ENCODE measurements at regions not wholly inside any gene's neighbourhood (a gene's known extent, or its start where the extent isn't known, plus 50 kb on each side); places are given as distances from the start of the nearest gene placed in this dataset.

DNA sequence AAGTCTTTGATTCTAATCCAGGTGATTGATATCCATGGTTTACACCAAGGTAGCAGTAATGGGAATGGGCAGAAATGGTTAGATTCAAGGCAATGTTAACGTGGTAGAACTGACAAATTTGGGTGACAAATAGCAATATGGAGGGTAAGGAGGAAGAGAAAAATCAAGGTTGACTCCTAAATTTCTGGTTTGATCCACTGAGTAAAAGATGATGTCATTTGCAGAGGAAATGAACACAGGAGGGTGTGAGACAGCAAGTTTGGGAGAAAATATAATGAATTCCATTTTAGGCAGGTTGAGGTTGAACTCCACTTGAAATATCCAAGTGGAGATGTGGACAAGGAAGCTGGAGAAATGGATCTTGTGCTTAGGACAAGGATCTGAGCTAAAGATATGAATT is 170.9 kb upstream of the CAMK1G start:
- no peak for DNase-seq (ENCODE audit: low spot score)
- no peak for FAIRE-seq

DNA sequence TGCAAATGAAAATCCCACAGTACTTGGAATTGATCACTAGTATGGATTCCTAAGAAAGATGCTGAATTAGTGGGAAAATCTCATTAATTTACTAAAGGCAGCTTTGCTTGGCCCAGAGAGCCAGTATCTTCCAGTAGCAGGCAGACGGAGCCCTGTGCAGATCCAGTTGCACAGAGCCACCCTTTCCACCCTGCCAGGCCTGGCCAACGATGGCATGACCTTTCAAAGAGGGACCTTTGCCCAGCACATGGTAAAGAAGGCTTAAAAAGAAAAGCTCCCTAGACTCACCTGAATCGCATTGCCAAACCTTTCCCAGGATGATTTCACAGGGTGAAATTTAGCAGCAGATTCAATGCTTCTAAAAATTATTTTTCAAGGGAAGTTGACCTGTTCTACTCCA is 170.5 kb upstream of the CAMK1G start:
- FAIRE-seq, result no peak
- no peak for DNase-seq (ENCODE audit: low spot score)

DNA sequence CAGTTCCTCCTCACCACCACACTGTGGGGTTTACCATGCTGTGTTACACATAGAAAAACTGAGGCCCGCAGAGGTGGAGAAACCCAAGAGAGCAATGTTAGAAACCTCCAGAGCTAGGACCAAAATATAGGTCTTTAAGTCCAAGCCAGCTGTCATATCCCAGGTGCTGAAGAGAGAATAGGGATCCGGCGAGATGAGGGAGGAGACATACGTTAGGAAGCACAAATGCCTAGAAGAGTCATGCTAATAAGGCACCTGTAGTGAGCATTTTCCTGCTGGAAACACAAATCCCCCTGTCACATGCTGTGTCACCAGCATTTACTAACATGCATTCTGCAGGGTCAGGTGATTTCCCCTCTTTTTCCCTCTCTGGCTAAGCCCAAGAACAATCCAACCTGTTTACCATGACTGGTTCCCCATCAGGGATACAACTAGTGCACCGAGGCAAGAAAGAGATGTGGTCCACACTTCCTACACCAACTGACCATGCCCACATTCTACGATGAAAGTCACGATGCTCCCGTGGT is 168.6 kb upstream of the CAMK1G start:
- FAIRE-seq (peak; percentile 81), DNase-seq (ENCODE audit: low spot score) (no peak)

DNA sequence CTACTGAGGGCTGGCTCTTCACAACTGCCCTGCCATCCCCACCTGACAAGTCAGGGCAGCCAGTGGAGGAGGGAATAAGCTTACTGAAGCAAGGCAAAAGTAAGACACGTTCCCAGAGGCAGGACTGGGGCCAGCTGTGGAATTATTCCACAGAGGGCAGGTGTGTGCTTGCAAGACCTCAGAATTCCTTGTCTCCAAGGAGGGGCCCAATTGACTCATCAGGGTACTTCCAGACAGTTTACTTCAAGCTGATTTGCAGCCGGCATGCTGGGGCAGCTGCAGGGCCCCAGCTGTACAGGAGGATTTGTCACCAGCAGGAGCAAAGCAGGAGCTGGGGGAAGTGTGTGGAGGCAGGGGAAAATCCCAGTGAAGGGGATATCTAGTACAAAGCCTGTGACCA is 167.5 kb upstream of the CAMK1G start:
- DNase-seq (ENCODE audit: low spot score), result peak; percentile 88
- FAIRE-seq, result peak; percentile 80

DNA sequence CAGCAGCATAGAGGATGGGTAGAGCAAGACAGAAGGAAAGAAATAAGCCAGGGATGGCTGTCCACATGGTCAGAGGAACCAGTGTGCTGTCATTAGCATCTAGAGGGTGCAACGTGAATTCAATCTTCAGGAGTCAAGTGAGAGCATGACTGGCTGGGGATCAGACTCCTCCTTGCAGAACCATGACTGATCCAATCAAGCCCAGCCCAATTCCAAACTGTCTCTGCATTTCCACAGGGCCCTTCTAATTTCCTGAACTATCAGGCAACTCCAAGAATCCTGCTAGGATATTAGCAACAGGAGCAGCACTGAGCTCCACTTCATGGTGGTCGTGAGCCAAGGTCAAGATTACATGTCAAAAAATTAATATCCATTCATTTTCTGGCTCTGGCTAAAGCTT is 166.8 kb upstream of the CAMK1G start:
- FAIRE-seq (no peak), DNase-seq (ENCODE audit: low spot score) (no peak)

DNA sequence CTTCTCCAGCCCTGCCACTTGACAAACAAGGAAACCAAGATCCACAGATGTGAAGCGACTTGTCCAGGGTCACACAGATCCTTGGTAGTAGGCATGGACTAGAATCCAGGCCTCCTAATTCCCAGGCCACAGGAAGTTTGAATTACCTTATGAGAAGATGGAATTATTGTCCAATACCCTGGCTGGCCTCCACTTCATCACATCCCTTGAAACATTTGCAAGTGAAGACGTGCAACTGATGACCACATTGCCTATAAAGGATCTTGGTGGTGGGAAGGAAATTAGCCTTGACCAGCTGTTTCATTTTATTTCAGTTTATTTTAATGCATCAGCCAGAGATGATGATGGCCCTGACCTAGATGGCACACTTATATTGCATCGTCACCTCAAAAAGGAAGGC is 165.8 kb upstream of the CAMK1G start:
- DNase-seq (ENCODE audit: low spot score) (no peak), FAIRE-seq (no peak)

DNA sequence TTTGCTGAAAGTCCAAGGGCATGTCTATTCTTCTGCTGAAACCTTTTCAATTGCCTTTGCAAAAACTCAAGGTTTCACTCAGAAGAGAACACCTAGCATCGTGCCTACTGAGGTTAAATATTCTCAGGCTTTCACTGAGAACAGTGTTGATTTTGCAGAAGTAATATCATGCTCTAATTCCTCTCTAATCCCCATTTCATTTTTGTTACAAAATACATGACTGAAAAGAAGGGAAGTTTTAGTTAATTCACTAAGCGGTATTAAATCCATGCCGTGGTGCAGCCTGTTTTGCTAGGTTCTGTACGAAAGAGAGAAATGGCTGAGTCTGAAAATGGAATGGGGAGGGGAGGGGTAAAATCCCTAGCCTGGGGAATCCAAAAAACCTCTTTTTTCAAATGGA is 163.2 kb upstream of the CAMK1G start:
- DNase-seq (ENCODE audit: low spot score) (no peak), FAIRE-seq (no peak)

DNA sequence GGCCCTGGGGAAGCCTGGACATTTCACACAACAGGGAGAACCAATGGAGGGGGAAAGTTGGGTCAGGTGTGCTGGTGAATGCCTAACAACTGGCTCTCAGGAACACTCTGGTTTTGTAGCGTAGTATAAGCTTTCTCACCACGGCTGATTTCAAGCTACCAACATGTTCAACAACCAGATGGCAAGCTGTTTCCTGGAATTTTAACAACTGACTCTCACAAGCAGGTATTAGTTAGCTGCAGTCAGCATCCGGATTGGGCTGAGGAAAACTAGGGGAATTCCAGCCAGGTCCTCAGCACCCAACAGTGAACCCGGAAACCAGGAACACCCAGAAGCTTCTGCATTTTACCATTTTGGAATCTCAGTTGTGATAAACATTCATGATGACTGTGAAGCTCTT is 162.3 kb upstream of the CAMK1G start:
- FAIRE-seq, result no peak
- no peak for DNase-seq (ENCODE audit: low spot score)

DNA sequence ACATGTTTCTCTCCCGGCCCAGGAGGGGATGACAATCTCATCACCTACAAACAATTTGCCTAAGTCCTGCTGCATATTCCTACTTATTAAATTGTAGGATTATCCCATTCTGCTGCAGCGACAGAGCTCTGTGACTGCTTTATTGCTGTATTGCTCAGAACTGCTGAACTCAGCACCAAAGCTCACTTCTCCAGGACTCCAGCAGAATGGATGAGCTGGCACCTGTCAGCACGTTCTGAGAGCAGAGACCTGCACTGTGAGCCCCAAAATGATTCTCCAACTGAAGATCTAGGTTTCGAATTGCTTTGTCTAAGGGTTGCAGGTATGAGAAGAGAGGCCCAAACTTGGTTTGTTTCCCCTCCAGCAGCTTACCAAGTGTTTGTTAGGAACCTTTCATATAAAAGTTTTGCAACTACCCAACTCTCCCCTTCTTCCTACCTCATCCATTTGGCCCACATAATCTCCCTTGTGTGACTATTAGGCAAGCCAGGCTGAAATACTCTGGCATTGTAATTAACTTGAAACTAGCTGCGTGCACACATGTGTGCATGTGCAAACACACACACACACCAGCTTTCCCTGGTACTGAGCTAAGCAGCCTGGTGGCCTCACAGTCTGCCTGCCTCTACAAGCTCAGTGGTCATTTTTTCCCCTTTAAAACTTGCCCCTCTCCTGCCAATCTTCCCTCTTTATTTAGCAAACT is 161.4 kb upstream of the CAMK1G start:
- FAIRE-seq (no peak), DNase-seq (ENCODE audit: low spot score) (no peak)

DNA sequence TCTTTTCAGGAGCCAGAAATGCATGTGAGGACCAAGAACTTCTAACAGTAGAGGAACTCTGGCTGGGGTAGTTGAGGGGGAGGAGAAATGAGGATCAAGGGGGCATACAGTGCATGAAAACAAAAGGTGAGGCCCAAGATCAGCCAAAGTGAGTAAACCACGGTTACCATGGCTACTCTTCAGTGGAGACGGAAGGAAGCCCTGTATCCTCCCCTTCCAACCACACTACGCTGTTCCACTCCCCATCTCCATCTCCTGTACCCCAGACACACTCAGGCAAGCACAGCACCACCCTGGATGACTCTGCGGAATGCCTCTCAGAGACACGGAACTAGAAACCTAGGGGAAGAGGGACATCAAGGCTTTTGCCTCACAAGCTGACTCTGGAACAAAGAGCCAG is 157.6 kb upstream of the CAMK1G start:
- DNase-seq (ENCODE audit: low spot score) (no peak), FAIRE-seq (no peak)

DNA sequence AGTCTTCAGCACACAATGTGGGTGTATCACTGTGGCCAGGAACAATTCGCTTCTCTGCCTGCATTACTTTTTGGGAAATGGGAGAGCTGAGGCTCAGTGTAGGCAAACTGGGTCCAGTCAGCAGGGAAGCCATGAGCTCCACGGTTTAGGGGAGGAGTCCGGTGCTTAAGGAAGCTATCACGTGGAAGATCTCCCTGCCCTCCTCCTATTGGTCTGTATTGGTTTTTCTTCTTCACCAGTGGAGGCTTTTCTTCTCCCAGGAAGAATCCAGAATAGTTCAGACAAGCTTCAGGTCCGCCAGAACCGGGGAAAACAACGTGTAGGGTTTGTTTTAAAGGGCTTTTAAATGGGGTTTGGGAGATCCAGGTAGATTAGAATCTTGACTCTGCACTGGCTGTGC is 156.2 kb upstream of the CAMK1G start:
- FAIRE-seq (no peak), DNase-seq (ENCODE audit: low spot score) (no peak)

DNA sequence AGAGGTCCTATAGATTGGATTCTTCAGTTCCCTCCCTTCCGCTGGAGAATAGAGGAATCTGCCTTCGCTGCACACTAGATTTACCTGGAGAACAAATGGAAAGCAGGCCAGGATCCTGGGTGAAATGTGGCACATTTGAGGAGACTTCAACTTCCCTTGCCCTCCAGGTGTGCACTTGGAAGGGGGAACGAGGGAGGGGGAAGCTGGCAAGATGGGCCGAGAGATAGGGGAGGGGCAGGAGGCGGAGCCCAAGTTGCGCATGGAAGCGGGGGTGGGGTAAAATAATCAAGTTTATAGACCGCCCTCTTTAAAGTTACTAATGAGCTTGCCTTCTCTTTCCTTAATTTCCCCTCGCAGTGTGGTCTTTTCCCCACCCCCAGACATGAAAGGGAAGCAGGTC is 155.7 kb upstream of the CAMK1G start:
- no peak for FAIRE-seq
- no peak for DNase-seq (ENCODE audit: low spot score)

DNA sequence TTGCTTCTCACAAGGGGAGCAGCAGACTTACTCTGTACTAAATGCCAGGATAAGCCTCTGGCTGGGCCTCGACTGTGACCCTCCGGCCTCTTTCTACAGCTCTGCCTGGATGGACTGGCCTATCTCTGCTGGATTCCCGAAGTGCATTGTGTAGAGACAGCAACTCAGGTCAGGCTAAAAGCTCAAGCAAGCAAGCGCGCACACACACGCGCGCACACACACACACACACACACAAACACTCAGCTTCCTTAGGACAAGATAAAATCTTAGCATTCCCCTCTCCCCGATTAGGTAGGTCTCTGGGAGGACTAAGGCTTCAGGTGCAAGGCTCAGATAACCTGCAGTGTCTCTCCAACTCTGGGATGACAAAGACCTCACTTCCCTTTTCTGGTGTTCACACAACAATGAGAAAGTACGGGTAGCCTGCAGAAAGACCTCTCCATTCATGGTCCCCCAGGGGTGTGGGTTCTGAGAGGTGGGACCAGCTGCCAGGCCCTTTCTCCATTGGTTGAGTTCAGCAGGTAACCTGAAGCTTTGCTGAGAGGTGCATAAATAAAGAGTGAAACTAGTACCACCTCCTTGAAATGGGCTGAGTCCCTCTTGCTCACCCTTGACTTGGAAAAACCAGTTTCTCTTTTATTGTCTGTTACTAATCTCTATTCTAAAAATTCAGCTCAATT is 155.1 kb upstream of the CAMK1G start:
- FAIRE-seq (no peak), DNase-seq (ENCODE audit: low spot score) (no peak)

DNA sequence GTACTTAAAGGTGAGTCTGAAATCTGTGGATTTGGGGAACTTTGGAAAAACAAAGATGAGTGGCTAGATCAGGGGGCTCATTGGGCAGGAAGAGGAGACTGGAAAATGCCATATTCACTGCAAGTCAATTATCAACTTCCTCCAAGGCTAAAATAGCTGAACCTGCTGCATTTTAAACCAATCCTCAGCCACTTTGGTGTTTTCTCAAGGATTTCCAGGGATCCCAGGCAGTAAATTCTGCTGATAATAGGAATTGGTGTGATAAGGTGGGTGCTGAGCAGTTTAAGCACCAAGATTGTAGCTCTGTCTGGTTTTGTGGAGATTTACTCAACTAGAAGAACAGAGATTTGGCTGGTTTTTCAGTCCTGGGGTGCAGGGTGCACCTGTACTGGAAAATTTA is 153.9 kb upstream of the CAMK1G start:
- FAIRE-seq (no peak), DNase-seq (ENCODE audit: low spot score) (no peak)

DNA sequence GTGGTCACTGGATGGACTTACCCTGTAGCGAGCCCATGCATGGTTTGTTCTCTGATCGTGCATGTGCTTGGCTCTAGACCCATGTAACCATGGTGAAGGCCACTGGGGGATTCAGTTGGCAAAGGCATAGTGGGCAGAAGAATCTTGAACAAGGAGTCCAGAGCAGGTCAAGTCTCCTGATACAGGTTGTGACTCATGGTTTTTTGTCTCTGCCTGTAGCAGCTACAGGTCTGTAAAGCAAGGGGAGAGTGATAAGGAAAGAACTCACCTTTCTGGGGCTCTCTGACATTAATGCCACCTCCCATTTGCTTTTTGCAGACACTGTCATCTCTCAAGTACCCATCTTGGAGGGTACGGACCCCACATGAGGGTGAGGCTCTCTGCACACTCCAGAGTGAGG is 153.4 kb upstream of the CAMK1G start:
- DNase-seq (ENCODE audit: low spot score) (no peak), FAIRE-seq (no peak)

DNA sequence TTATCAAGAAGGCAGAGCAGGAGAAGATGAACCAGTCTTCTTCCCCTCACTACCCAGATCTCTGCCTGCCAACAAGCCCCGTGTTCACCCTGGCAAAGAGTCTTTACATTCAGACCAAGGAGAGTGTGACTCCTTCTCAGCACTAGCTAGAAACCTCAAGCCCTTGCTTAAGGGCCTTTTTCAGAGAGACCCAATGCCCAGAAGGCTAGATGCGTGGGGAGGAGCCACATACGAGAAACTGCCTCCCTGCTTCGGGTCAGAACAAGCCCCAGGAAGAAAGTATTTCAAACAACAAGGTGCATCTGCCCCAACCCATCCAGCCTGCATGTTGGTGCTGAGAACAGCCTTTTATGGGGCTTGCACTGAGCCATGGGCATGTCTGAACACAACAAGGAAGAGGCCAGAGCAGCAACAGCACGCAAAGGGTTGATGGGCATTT is 152.7 kb upstream of the CAMK1G start:
- FAIRE-seq (no peak), DNase-seq (ENCODE audit: low spot score) (no peak)

DNA sequence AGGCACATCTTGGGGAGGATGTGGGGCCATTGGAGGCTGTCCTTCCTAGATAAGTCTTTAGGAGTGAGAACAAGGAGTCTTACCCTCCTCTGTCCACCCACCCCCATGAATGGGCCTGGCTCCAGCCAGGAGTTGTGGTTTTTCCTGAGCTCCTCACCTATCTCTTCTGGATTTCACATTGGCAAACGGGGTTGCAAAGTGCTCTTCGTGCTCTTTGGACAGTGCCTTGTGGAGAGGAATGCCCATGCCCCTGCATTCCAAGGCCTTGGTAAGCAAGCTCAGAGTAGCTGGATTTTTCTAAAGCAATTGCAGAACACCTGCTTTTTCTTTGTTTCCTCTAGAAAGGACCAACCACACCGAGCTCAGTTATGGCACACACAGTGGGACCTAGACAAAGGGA is 152.1 kb upstream of the CAMK1G start:
- FAIRE-seq (no peak), DNase-seq (ENCODE audit: low spot score) (no peak)

DNA sequence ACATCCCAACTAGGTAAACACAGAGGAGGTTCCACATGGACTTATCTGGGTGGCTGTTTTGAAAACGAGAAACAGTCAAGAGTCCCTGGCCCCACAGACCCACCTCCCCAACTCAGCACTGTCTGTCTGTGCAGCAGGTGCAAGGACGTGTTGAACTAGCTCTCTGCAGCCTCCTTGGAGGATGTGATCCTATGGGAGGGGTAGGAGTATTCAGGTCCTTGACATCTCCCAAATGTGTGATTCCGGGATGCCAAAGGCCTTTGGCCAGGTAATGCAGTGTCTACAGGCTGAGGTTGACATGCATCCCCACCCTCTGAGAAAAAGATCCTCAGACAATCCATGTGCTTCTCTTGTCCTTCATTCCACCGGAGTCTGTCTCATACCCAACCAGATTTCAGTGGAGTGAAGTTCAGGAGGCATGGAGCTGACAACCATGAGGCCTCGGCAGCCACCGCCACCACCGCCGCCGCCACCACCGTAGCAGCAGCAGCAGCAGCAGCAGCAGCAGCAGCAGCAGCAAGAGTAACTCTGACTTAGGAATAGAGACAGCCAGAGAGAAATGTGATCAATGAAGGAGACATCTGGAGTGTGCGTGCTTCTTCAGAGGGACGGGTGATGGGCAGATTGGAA is 151.6 kb upstream of the CAMK1G start:
- no peak for DNase-seq (ENCODE audit: low spot score)
- FAIRE-seq, result no peak

DNA sequence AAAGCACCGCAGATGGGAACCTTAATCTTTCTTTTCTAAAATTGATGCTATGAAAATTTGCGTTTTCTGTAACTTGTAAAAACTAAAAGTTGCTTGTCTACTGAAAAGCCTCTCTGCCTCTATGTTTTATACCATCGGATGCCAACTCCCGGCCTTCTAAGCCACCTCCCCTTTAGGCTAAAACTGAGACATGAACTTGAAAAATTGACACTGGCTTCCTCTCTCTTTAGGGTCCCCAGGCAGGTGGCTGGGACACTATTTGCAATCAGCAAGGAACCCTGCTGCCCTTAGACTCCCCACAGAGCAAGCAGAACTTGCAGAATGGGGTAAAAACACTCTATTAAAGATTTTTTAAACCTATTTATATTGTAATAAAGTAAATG is 151.1 kb upstream of the CAMK1G start:
- FAIRE-seq (no peak), DNase-seq (ENCODE audit: low spot score) (no peak)

DNA sequence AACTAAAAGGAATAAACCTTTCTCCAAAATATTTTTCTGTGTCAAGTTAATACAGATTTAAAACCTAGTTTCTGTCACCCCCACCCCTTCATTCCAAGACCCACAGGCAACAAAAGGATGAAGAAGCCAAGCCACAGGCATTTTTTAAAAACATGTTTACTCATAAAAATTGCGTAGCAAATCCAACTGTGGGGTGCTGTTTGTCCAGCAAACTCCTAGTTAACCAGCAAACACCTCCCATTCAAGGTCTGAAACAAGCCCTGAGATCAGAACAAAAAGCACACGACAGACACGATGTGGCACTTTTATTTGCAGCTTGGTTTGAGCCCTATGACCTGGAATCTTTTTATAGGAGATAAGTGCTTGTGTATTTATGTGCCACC is 149.9 kb upstream of the CAMK1G start:
- FAIRE-seq (no peak), DNase-seq (ENCODE audit: low spot score) (no peak)

DNA sequence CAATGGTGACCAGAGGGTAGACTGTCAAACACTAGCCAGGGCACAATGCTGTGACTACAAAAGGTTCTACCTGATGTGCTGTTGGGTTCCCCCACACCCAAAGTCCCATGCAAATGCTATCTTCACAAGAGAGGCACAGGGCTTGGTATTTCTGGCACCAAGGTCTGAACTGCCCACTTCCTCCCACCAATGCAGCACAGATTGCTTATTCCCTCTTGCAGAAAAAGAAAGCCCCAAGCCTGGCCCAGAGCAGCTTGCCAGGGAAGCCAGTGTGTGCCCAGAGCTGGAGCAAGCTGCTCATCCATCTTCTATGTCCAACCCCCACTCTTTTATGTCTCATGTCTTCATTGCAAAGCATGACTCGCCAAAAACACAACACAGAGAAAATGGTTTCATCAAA is 149.4 kb upstream of the CAMK1G start:
- DNase-seq (ENCODE audit: low spot score) (no peak), FAIRE-seq (no peak)

DNA sequence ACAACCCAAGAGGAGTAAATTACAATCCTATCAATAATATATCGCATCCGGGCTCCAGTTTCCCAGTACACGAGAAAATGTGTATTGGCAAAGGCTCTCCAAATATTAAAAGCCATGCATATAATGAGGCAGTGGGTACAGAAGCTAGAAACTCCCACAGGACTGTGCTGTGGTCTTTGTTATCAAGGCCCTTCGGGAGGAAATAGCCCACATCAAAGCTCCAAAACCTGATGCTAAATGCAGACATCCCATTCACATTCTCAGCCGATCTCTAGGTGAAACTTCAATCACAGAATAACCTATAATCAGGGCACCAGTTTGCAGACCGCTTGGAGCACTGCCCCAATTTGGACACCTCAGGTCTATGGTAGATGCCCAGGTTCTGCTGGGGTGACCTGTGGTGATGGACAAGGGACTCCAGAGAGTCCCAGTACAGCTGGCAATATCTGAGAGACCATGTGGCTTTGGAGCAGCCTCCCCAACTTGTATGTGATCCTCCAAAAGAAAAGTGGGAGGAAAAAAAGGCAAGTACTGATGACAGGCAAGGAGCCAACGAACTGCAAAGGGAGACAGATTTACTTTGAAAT is 148.8 kb upstream of the CAMK1G start:
- FAIRE-seq (no peak), DNase-seq (ENCODE audit: low spot score) (no peak)

All from urothelium cell line (cell line).